GM19468 (cell line): ENCODE measurements at regions not wholly inside any gene's neighbourhood (a gene's known extent, or its start where the extent isn't known, plus 50 kb on each side); places are given as distances from the start of the nearest gene placed in this dataset.

Experiments
- ATAC-seq: cut with Tn5 transposase; IDR thresholded peaks from one replicate; pipeline ENCODE4 v1.9.1; 2021; ENCODE audit warnings: mild to moderate bottlenecking, moderate library complexity, moderate number of reproducible peaks; ENCODE audit not compliant: unreplicated experiment; ENCODE audit errors: extremely low read depth

DNA sequence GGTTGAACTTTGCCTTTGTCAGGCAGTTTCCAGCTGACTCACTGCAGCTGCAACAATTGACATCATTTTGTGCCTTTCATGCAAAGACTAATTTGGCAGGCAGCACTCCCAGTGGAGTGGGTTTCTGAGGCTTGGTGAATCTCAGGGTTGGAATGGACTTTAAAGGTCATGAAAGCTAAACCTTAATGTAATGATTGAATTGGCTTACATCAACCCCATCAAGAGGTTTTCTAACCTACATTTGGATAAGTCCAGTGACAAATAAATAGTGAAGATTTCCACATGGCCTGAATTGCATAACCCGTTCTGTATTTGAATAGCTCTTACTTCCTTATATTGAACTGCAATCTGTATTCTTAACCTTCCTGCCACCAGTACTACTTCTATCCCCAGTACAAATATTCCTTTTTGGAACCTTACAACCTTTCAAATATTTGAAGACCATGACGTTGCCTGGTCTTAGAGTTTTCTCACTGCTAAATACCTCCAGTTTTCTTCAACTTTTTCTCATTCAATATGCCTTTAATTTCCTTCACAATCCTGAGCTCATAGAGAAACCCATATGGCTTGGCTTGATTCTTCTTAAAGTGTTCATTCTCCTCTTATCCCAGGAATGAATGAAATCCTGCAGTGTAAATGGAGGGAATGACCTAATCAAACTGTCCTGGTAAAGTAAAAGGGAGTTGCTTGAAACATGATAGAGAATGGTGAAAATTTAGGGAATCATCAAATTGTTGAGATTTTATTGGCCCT, 168.1 kb upstream of the NOVA1 start:
- ATAC-seq: no peak

DNA sequence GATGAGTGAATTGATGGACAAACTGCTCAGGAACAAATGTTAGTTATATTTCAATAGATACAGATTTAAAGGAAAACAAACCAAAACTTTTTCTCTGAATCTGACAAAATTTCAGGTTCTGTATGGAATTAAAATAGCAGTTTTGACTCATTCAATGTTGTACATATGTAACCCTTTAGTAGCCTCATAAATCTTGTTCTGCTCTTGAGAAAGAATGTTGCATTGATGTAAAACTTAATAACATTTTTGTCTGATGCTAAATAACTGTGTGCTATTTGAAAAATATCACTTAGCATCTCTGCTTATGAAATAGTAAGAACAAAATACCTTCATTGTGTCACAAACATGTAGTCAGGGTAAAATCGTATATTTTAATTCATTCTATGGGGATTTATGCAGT, 168.9 kb upstream of the NOVA1 start:
- no peak for ATAC-seq

DNA sequence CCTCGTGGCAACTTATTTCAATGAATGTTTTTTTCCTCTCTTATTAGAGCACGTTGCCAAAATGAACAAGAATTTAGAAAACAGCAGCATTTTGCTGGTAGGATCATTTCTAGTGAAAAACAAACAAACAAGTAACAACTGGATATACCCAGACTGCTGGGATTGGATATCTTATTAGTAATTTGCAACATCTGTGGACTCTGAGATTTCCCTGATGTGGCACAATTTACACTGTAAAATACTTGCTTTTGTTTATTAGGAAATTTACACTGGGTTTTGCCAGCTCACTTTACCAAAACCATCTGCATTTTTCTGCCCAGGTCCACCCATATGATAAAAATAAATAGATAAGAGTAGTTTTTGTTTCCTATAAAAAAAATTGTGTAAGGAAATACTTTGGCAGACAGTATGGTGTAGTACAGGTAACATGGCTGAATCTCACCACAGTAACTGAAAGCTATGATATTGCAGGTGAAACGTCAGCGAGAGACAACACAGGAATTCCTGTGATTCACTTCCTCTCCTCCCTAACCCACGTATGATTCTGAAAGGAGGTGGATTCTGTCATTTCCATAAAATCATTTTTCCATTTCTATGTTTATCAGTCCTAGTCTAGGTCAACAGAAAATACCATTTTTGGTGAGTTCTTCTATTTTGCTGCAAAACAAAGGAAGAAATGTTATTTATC, 176.2 kb upstream of the NOVA1 start:
- ATAC-seq: no peak

DNA sequence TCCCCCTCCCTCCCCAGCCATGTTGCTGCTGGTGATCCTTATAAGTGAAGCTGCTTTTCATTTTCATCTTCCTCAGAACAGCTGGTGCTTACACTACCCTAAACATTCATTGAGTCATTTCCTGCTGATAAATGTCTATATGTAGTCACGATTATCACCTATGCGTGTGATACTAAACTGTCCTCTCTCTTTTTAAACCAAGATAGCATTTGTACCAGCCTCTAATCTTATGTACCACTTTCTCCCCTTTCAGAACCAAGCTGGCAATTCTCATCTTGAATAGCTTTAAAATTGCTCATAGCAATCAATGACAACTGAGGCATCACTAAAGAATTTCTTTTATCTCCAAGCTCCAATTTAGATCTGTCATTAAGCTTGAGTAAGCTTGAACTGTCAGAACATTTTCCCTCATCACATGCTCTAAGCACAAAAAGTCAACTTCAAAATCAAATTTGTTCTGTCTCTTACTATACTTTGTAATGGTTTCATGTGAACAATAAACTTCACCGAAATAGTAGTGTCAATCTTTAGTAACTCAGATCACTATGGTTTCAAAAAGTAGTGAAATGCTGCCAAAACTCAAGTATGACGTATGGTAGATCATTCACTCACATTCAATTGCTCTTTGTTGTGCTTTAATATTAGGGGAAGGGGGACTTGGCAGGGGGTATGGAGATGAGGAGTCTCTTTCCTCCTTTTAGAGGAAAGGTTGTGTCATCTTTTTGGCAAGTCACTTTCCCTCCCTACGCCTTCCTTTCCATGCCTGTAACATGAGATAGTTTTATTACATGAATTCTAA, 178.1 kb upstream of the NOVA1 start:
- ATAC-seq: no peak

DNA sequence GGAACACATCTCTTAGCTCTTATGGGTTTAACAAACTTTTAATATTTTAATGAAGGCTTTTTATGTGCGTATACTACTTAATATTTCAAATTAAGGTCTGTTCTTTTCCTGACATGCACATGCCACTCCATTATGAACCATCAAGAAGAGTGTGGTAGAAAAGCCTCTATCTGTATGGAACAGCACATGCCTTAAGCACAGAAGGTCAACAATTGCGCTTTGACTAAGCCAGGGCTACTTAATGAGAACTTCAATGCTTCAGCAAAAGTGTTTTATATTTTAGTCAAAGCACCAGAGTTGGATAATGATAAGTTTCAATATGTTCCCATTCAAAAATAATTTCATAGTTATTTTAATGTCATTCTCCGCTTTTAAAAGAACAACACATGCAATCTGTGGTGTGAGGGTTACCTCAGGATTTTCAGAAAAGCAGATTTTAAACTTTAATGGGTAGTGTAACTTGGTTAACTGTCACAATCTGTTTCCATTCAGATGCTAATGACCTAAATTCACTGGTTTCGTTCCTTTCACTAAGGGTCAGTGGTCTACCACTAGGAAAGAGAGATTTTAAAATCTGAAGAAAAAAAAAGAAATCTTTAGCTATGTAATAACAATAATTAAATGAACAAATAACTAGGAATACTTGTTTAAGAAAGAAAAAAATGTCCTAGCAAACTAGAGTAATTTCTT, 193.4 kb upstream of the NOVA1 start:
- no peak for ATAC-seq

DNA sequence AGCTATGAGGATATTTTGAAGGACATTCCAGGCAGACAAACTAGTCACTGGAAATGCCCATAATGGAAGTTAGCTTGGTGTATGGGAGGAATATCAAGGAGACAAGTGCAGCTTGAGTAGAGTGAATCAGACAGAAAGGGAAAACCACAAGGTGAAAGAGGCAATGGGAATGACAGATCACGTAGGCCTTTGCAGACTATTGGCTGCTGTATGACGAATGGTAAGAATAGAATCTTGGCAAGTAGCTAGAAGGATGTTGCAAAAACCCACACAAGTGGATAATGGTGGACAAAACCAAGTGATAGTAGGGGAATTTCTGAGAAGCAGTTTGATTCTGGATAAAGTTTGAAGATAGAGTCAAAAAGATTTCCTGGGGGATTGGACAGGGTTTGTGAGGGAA, 196.9 kb upstream of the NOVA1 start:
- ATAC-seq: no peak

DNA sequence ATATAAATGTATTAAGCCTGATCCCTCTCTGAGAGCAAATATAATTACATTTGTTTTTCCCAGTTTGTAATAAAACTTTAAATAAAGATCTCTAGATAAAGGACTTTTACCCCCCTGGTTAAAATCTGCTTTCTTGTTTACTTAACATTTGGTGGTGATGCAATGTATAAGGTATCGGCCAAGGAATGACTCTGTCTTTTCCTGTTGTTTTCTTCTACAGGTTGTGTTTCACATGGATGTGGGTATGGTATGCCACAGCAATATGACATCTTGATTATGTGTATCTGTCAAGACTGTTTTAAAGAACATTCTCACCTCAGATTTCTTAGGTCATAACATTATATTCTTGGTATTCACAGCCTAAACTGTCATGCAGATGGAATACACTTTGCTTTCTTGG, 210.6 kb upstream of the NOVA1 start:
- ATAC-seq: no peak

DNA sequence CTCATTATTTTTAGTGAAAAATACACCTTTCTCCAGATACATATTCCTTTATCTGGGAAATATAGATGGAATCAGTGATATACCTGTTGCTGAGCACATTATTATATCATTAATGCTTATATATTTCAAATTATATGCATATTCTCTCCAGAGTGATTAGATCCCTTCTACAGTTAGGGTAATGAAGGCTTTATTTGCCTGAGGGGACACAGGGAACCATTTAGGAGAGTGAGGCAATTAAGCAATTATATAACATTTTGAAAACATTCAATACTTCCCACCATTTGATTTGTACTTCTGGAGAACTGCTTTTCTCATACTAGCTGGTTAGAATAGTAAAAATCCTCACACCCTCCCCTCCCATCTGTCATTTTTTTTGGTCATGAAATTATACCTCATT, 212.8 kb upstream of the NOVA1 start:
- ATAC-seq: no peak

DNA sequence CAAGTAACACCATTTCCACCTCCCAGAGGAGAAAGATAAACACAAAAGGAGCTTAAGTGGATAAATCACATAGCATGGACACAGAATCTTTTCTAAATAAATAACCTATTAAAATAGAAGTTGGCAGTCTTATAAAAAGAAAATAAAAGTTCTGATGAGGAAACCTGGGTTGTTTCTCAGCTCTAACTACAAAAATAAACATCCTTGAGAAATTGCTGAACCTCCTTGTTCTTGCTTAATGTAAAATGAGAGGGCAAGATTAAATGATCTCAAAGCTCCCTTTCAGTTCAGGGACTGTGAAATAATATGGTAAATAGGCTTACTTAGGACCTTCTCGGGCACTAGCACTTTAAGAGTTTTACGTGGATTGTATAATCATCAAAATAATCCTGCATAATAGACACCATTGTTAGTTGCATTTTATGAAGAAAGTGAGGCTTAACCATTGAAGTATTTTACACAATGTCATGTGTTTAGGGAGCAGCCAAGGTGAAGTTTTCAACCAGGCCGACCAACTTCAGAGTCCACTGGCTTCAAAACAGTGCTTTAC, 214.0 kb upstream of the NOVA1 start:
- no peak for ATAC-seq

DNA sequence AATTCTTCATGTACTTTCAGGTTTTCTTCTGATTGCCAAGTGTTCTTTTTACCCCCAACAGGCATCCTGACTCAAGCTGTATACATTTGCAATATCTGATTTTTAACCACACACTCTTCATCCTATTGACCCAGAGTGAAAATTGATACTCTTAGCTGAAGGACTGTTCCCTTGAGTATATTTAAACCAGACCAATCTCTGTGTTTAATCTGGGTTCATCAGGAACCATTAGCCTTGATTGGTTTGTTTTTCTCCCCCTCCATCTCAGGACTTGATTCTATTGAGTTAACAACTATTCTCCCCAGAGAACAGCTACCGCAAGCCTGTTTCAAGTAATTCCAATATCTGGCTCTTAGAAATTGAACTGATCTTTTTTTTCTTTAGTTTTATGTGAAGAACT, 222.3 kb upstream of the NOVA1 start:
- no peak for ATAC-seq

DNA sequence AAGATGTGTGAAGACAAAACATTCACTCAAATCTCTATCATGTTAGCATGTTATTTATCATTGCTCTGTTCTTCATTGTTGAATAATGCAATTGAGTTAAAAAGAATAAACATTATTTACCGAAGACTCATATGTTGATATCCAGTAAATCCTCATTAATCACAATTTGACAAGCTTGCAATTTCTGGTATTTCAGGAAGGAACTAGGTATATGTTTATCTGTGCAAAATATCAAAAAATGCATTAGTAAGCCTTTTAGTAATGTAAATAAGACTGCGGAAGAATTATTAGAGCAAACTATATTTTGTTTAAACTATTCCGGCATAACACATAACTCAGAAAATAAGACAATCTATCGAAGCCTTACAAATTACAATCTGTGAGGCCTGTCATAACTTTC, 222.7 kb upstream of the NOVA1 start:
- no peak for ATAC-seq

DNA sequence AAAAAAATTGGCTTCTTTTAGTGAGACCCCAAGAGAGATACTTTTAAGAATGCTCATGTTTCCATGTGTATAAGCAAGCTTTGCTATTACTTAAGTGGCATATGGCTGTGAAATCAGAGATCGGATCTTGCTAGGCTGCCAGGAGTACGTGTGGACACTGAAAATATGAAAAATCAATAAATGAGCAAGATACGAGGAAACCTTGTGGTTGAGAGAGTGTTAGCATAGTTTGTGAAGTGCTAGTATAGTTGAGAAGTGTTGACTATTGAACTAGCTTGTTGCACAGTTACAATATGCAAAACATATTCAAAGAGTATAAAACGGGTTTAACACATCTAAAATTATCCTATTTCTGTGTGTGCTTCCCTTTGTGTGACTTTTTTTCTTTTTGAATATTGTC, 230.9 kb upstream of the NOVA1 start:
- ATAC-seq: no peak

DNA sequence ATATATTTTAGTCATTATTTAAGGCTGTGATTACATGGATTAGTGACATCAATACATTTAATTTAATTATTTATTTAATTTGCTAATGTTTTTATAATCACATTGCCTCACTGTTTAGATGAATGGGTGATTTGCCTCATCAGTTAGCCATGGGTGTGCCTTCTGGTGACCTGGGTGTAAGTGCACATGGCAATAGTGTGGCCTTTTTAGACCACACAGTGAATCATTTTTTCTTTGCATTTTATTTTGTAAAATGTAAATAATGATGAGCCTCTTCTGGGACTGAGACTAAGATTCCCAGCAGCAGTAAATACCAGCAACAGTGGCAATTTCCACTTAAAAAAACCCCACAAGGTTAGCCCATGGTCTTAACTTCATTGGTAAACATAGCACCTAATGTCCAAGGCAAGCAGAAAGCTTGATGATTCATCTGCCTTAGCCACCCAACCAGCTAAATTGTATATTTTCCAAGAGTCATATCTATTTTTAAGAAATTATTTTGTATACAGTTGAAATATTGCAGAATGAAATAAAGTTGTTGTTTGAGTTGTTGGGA, 235.9 kb upstream of the NOVA1 start:
- no peak for ATAC-seq

DNA sequence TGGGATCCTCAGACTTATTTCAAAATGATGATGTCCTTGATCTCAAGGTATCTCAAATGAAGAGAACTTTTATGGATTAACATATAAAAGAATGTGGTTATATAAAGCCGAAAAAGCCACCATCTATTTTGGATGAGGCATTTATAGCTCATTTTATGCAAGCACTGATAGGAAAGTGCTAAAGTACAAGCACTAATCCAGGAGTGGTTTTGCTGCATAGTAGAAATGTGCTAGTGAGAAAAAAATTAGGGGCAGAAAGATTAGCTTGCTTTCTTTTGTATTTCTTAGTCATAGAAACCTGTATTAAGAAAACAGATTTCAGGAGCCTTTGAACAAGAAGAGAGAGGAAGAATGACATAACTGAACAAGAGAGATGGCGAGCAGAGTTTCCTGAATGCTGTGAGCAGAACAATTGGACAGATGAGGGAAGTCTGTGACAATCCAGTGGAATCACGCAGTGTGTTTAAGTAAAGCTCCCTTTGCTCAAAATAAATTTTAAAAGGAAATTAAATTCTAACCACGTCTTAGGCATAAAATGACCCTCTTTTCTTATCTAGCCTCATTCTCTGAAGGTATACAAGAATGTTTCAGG, 238.2 kb upstream of the NOVA1 start:
- no peak for ATAC-seq

DNA sequence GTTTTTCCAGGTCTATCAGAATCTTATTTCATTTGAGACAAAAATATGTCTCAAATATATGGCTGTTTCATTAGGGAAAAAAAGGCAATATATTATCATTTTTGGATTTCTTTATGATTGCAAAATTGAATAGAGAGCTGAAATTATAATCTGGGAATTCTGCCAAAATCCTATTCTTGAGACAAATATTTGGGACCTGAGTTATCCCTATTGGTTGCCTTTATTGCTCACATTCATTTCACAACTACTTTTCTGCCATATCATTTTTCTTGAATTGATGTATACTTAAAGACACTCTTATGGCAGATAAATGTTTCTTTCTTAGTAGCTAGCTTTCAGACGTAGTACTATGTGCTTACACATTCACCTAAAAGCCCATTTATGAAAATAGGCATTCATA, 241.6 kb upstream of the NOVA1 start:
- no peak for ATAC-seq

DNA sequence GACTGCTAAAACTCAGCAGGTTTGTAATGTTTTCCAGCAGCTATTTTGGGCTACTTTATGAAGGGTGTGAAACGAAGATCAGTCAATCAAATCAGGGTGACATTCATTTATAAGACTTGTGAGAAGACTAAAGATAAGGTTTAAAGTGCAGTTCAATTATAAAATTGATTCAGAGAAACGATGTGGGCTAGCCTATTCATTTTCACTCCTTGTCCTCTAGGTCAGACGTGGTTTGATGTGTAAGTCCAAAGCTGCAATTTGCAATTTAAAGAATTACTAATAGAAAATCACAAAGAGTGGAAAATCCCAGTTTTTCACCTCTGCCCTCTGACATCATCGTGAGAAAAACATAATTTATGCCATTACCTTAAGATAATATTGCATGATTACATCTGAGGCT, 243.5 kb upstream of the NOVA1 start:
- no peak for ATAC-seq

DNA sequence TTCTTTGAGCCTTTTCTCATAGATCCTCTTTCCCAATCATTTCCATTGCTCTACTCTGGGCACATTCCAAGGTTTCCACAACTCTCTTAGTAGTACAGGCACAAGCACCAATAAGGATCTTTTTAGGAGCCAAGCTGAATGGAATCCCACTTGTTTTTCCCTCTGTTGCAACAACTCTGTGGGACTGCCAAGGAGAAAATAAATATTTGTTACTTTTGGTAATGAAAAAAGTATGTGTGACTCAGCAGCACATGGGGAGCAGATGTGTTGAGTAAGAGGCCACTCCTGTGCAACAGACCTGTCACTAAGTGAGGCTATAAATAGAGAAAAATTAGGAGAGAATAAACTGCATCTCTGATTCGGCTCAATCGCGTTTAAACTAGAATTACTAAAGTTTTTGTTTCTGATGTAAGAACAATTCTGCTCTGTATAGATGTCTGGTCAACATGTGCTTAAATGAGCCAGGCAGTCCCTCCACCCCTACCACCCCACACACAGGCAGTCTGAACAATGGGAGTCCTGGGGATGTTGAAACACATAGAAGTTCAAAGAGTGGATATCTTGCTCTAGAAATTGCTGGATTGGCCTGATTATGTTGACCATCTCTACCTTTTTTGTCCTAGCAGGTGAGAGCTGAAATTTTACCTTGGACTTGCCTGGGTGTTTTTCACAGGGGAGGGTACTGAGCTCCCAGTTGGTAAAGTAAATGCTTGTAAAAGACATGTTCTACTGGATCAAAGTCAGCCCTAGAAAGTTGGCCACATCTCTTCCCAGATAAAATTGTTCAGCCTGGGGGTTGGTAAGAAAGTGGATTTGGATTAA, 244.3 kb upstream of the NOVA1 start:
- ATAC-seq: no peak

DNA sequence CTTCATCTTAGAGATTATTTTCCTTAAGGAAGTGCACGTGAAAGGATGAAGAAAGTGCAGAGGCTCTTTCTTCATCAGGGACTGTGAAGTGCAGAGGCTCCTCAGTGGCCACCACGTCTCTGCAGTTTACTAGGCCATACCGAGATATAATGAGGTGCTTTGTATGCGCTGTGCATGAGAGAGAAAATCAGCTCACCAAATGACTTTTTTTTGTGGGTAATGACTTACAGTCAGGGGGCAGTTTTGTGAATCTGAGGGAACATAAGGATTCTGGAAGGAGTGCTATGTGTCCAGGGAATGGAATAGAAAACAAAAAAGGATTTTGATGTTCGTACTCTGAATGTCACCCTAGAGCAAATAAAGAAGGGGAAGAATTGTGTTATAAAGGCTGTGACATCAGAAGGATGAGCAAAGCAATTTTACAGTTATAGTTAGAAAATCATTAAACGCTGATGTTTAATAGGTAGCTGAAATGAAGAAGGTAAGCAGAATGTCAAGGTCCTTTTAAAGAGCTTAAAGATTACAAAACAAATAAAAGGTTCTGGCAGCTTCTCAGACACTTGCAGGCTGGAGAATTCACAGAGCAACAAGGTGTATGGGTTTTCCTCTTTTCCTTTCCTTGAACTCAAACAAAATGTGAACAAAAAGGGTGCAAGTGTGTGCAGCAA, 247.5 kb upstream of the NOVA1 start:
- ATAC-seq: no peak
